IgD-negative memory B cell (primary cell): ENCODE measurements at regions not wholly inside any gene's neighbourhood (a gene's known extent, or its start where the extent isn't known, plus 50 kb on each side); places are given as distances from the start of the nearest gene placed in this dataset.
"Not testable (repeated sequence)": the region's sequence is repeated elsewhere in the genome, so short reads cannot be mapped to it uniquely, and the experiment has no call there.

Source experiments
- H3K27ac Mint-ChIP-seq, 3 donors: one replicate each; pipeline ENCODE4 v1.8.0; 2020 to 2022; ENCODE audit warnings: mild to moderate bottlenecking in 3 of 3, mixed read lengths in 3 of 3, moderate library complexity in 1 of 3
- H3K27me3 Mint-ChIP-seq: one replicate; pipeline ENCODE4 v1.8.0; 2021; ENCODE audit warnings: mixed read lengths
- H3K36me3 Mint-ChIP-seq: one replicate; pipeline ENCODE4 v1.8.0; 2020; ENCODE audit warnings: mild to moderate bottlenecking, mixed read lengths
- H3K4me1 Mint-ChIP-seq, 3 donors: one replicate each; pipeline ENCODE4 v1.8.0; 2020 to 2022; ENCODE audit warnings: mixed read lengths in 3 of 3, mild to moderate bottlenecking in 1 of 3
- H3K4me3 Mint-ChIP-seq, 4 donors: one replicate each; pipeline ENCODE4 v1.8.0; 2020 to 2022; ENCODE audit warnings: mild to moderate bottlenecking in 4 of 4, mixed read lengths in 4 of 4, moderate library complexity in 3 of 4
- H3K9me3 Mint-ChIP-seq, 3 donors: one replicate each; pipeline ENCODE4 v1.8.0; 2020 to 2021; ENCODE audit warnings: mixed read lengths in 3 of 3, mild to moderate bottlenecking in 1 of 3

- no peak overlapping the region for H3K4me3 Mint-ChIP-seq
- peaks cover 1 to 7% (median 4%) of the 10 kb centered on the region in 3 donors for H3K9me3 Mint-ChIP-seq
- H3K4me1 Mint-ChIP-seq = no peaks in the 10 kb centered on the region
- no peaks in the 10 kb centered on the region for H3K36me3 Mint-ChIP-seq
- H3K27me3 Mint-ChIP-seq = no peaks in the 10 kb centered on the region
- H3K27ac Mint-ChIP-seq = no peak overlapping the region
Observed at GRCh38 chr6:85795945-85796344, 153.3 kb upstream of the SYNCRIP start.

- Mint-ChIP-seq H3K27ac (peak overlapping the region in 1 of 3 donors; percentile 24), H3K9me3 (peaks cover 2 to 16% (median 8%) of the 10 kb centered on the region in 3 donors), H3K4me1 (no peaks in the 10 kb centered on the region), H3K36me3 (no peaks in the 10 kb centered on the region), H3K4me3 (no peak overlapping the region), H3K27me3 (no peaks in the 10 kb centered on the region)
Observed at GRCh38 chr6:85792254-85792653, 149.6 kb upstream of the SYNCRIP start.

GRCh38 chr6:85775883-85776282 is 133.2 kb upstream of the SYNCRIP start:
- H3K4me1 Mint-ChIP-seq = peaks cover 0 to 3% (median 0%) of the 10 kb centered on the region in 3 donors
- H3K27me3 Mint-ChIP-seq = peaks cover 2% of the 10 kb centered on the region
- no peak overlapping the region for H3K4me3 Mint-ChIP-seq
- peaks cover 3 to 6% (median 4%) of the 10 kb centered on the region in 3 donors for H3K9me3 Mint-ChIP-seq
- peaks cover 2% of the 10 kb centered on the region for H3K36me3 Mint-ChIP-seq
- no peak overlapping the region for H3K27ac Mint-ChIP-seq

GRCh38 chr6:85772641-85773040 is 130.0 kb upstream of the SYNCRIP start:
- H3K4me3 Mint-ChIP-seq = no peak overlapping the region
- peaks cover 2% of the 10 kb centered on the region for H3K36me3 Mint-ChIP-seq
- peaks cover 0 to 3% (median 0%) of the 10 kb centered on the region in 3 donors for H3K4me1 Mint-ChIP-seq
- H3K27me3 Mint-ChIP-seq = peaks cover 5% of the 10 kb centered on the region
- H3K27ac Mint-ChIP-seq = no peak overlapping the region
- H3K9me3 Mint-ChIP-seq = peaks cover 0 to 6% (median 2%) of the 10 kb centered on the region in 3 donors

GRCh38 chr6:85771925-85772430 is 129.3 kb upstream of the SYNCRIP start:
- H3K4me1 Mint-ChIP-seq = peaks cover 0 to 3% (median 0%) of the 10 kb centered on the region in 3 donors
- no peak overlapping the region for H3K4me3 Mint-ChIP-seq
- peaks cover 2% of the 10 kb centered on the region for H3K36me3 Mint-ChIP-seq
- H3K27ac Mint-ChIP-seq = no peak overlapping the region
- H3K9me3 Mint-ChIP-seq = peaks cover 0 to 2% (median under 1%) of the 10 kb centered on the region in 3 donors
- H3K27me3 Mint-ChIP-seq = peaks cover 7% of the 10 kb centered on the region

DNA sequence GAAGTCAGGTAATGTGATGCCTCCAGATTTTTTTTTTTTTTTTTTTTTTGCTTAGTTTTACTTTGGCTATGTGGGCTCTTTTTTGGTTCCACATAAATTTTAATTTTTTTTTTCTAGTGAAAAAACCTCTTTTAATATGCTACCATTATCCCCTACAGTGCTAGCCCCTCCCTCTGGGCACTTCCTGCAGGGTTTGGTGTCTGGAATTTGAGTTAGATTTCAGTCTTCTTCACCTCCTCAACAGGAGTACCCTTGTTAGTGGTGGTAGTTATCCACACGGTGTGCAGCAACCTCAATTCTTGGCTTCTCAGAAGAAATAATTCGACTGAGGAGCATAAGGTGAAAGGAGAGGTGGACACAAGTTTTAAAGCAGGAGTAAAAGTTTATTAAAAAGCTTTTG is 128.8 kb upstream of the SYNCRIP start:
- no peak overlapping the region for H3K27ac Mint-ChIP-seq
- H3K9me3 Mint-ChIP-seq = no peaks in the 10 kb centered on the region
- peaks cover 7% of the 10 kb centered on the region for H3K27me3 Mint-ChIP-seq
- H3K4me3 Mint-ChIP-seq = no peak overlapping the region
- H3K36me3 Mint-ChIP-seq = peaks cover 2% of the 10 kb centered on the region
- peaks cover 0 to 3% (median 0%) of the 10 kb centered on the region in 3 donors for H3K4me1 Mint-ChIP-seq

DNA sequence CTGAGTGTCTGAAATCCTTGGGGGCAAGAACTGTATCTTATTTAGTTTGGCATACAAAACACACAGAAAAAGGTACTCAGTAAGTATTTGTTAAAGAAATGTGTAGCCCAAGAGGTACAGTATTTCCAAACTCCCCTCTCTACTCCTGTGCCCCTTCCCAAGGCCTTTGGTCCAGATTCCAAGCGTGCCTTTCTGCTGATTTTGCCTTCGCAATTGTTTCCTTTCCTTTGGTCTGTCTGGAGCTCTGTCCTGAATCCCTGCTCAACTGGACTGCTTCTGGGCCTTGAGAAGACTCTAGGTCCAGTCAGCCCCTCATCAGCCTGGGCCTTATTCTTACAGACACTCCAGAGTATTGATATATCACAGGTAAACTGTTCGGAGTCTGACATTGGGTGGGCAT is 122.2 kb upstream of the SYNCRIP start:
- Mint-ChIP-seq H3K4me3 (no peak overlapping the region), H3K27me3 (peaks cover 12% of the 10 kb centered on the region), H3K4me1 (no peaks in the 10 kb centered on the region), H3K27ac (no peak overlapping the region), H3K36me3 (no peaks in the 10 kb centered on the region), H3K9me3 (no peaks in the 10 kb centered on the region)

DNA sequence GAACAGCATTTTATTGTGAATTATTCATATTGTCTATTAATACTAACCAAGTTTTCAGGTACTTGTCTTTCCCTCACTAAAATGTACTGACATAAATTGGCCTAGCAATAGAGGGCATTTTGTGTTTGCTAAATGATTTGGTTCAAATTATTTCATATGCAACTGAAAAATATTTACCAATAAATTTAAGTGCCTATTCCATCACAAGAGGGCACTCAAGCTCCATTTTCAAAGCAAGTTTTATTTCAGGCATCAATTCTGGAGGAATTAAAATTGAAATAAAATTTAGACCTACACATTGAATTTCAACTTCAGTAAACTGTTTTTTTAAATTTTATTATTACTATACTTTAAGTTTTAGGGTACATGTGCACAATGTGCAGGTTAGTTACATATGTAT is 114.3 kb upstream of the SYNCRIP start:
- Mint-ChIP-seq H3K4me3 (no peak overlapping the region), H3K27me3 (no peaks in the 10 kb centered on the region), H3K4me1 (peaks cover 0 to 3% (median 0%) of the 10 kb centered on the region in 3 donors), H3K27ac (no peak overlapping the region), H3K36me3 (no peaks in the 10 kb centered on the region), H3K9me3 (peaks cover 0 to 1% (median 0%) of the 10 kb centered on the region in 3 donors)

DNA sequence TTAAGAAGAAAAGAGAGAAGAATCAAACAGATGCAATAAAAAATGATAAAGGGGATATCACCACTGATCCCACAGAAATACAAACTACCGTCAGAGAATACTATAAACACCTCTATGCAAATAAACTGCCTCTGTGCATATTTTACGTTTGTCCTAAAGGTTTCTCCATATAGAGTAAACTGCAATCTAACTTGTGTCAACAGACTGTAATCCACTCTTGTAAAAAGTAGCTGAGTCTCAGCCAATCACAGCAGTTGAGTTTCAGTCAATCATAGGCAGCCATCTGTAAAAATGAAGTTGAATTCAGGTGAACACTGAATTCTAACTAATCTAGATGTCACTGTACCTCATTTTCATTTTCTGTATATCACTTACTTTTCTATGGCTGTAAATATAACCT is 112.2 kb upstream of the SYNCRIP start:
- Mint-ChIP-seq H3K4me1 (peaks cover 0 to 3% (median 0%) of the 10 kb centered on the region in 3 donors), H3K27me3 (no peaks in the 10 kb centered on the region), H3K36me3 (no peaks in the 10 kb centered on the region), H3K4me3 (no peak overlapping the region), H3K9me3 (peaks cover 0 to 1% (median 0%) of the 10 kb centered on the region in 3 donors), H3K27ac (no peak overlapping the region)

- H3K27ac Mint-ChIP-seq = no peak overlapping the region
- H3K4me1 Mint-ChIP-seq = peaks cover 0 to 3% (median 0%) of the 10 kb centered on the region in 3 donors
- no peaks in the 10 kb centered on the region for H3K27me3 Mint-ChIP-seq
- peaks cover 3 to 5% (median 4%) of the 10 kb centered on the region in 3 donors for H3K9me3 Mint-ChIP-seq
- no peaks in the 10 kb centered on the region for H3K36me3 Mint-ChIP-seq
- H3K4me3 Mint-ChIP-seq = no peak overlapping the region
Observed at GRCh38 chr6:85752602-85753001, 109.9 kb upstream of the SYNCRIP start.

- Mint-ChIP-seq H3K36me3 (no peaks in the 10 kb centered on the region), H3K27me3 (no peaks in the 10 kb centered on the region), H3K4me3 (no peak overlapping the region), H3K4me1 (peaks cover 0 to 3% (median 0%) of the 10 kb centered on the region in 3 donors), H3K27ac (no peak overlapping the region), H3K9me3 (peaks cover 3 to 5% (median 4%) of the 10 kb centered on the region in 3 donors)
Observed at GRCh38 chr6:85751374-85752055, 108.8 kb upstream of the SYNCRIP start.

- not testable (repeated sequence) for H3K36me3 Mint-ChIP-seq, H3K4me3 Mint-ChIP-seq, H3K27ac Mint-ChIP-seq, H3K4me1 Mint-ChIP-seq, H3K9me3 Mint-ChIP-seq, H3K27me3 Mint-ChIP-seq
Observed at GRCh38 chr6:85750146-85750545, 107.5 kb upstream of the SYNCRIP start.

GRCh38 chr6:85749236-85749635 is 106.5 kb upstream of the SYNCRIP start:
- Mint-ChIP-seq H3K9me3 (peaks cover 3 to 5% (median 4%) of the 10 kb centered on the region in 3 donors), H3K36me3 (no peaks in the 10 kb centered on the region), H3K27me3 (no peaks in the 10 kb centered on the region), H3K27ac (no peak overlapping the region), H3K4me3 (no peak overlapping the region), H3K4me1 (no peaks in the 10 kb centered on the region)

GRCh38 chr6:85747666-85748065 is 105.0 kb upstream of the SYNCRIP start:
- H3K4me1 Mint-ChIP-seq = no peaks in the 10 kb centered on the region
- H3K36me3 Mint-ChIP-seq = no peaks in the 10 kb centered on the region
- no peak overlapping the region for H3K27ac Mint-ChIP-seq
- no peak overlapping the region for H3K4me3 Mint-ChIP-seq
- no peaks in the 10 kb centered on the region for H3K27me3 Mint-ChIP-seq
- peaks cover 3 to 7% (median 3%) of the 10 kb centered on the region in 3 donors for H3K9me3 Mint-ChIP-seq

GRCh38 chr6:85747093-85747492 is 104.4 kb upstream of the SYNCRIP start:
- Mint-ChIP-seq H3K36me3 (peaks cover 1% of the 10 kb centered on the region), H3K9me3 (peaks cover 3 to 10% (median 3%) of the 10 kb centered on the region in 3 donors), H3K4me3 (no peak overlapping the region), H3K4me1 (no peaks in the 10 kb centered on the region), H3K27me3 (no peaks in the 10 kb centered on the region), H3K27ac (no peak overlapping the region)

GRCh38 chr6:85744433-85744970 is 101.8 kb upstream of the SYNCRIP start:
- Mint-ChIP-seq H3K27me3 (no peaks in the 10 kb centered on the region), H3K27ac (no peak overlapping the region), H3K36me3 (peaks cover 1% of the 10 kb centered on the region), H3K4me3 (no peak overlapping the region), H3K4me1 (no peaks in the 10 kb centered on the region), H3K9me3 (peaks cover 2 to 10% (median 3%) of the 10 kb centered on the region in 3 donors)
